Prostate gland (tissue), 2 donors: ENCODE measurements at regions not wholly inside any gene's neighbourhood (a gene's known extent, or its start where the extent isn't known, plus 50 kb on each side); places are given as distances from the start of the nearest gene placed in this dataset.

ENCODE experiments used
- POLR2A ChIP-seq: fragments of 450-650 bp; IDR thresholded peaks from one replicate; pipeline ENCODE4 v1.6.1; 2016; ENCODE audit warnings: antibody characterized with exemption, mild to moderate bottlenecking
- TF ChIP-seq, protein P1 (sequence below), 4 experiments: fragments of 200-600 bp in 2 of 4; fragments of 450-650 bp in 2 of 4; sonication (generic) in 2 of 4; IDR thresholded peaks; 1 replicate in 3 of 4; 2 replicates in 1 of 4; pipeline ENCODE4 v1.5.1; 2016 to 2019; ENCODE audit warnings: antibody characterized with exemption in 4 of 4, mild to moderate bottlenecking in 2 of 4, moderate library complexity in 2 of 4

DNA sequence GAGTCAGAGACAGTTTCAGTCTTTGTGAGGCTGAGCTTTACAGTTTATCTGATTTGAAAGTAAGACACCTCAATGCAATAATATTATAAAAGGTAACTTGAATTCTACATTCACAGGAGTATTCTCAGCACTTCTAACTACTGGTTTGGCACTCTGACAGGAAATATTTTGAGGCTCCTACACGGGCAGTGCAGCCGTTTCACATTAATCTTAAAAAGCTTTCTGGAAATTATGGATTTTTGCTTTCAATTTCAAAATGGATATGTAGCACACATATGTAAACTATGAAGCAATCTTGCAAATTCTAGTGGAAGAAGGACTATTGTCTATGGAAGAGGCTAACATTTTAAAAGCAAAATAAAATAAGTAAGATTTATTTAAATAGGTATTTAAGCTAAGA, 262.9 kb upstream of the SNX7 start:
- TF ChIP-seq, protein P1, sequence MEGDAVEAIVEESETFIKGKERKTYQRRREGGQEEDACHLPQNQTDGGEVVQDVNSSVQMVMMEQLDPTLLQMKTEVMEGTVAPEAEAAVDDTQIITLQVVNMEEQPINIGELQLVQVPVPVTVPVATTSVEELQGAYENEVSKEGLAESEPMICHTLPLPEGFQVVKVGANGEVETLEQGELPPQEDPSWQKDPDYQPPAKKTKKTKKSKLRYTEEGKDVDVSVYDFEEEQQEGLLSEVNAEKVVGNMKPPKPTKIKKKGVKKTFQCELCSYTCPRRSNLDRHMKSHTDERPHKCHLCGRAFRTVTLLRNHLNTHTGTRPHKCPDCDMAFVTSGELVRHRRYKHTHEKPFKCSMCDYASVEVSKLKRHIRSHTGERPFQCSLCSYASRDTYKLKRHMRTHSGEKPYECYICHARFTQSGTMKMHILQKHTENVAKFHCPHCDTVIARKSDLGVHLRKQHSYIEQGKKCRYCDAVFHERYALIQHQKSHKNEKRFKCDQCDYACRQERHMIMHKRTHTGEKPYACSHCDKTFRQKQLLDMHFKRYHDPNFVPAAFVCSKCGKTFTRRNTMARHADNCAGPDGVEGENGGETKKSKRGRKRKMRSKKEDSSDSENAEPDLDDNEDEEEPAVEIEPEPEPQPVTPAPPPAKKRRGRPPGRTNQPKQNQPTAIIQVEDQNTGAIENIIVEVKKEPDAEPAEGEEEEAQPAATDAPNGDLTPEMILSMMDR (IDR thresholded peaks at IDR 0.05) = no peak
- no peak for TF ChIP-seq POLR2A
